Stimulated activated memory B cell treated with anti-CD40 and anti-IgM and Interleukin-4, amounts not matched to agents 10 μg/mL and 1 μg/mL and 100 μg/mL, for 72 hours (primary cell): ENCODE measurements at regions not wholly inside any gene's neighbourhood (a gene's known extent, or its start where the extent isn't known, plus 50 kb on each side); places are given as distances from the start of the nearest gene placed in this dataset.

Source experiments
- ATAC-seq: fragments of 150-1000 bp; cut with Tn5 transposase; 2 replicates; pipeline ENCODE4 v1.10.0; 2021
- H3K27ac Mint-ChIP-seq: one replicate; pipeline ENCODE4 v1.8.0; 2022; ENCODE audit warnings: mild to moderate bottlenecking, mixed read lengths
- H3K27me3 Mint-ChIP-seq: one replicate; pipeline ENCODE4 v1.8.0; 2022; ENCODE audit warnings: mixed read lengths
- H3K36me3 Mint-ChIP-seq: one replicate; pipeline ENCODE4 v1.8.0; 2022; ENCODE audit warnings: mixed read lengths
- H3K4me1 Mint-ChIP-seq: one replicate; pipeline ENCODE4 v1.8.0; 2022; ENCODE audit warnings: mixed read lengths
- H3K4me3 Mint-ChIP-seq: one replicate; pipeline ENCODE4 v1.8.0; 2022; ENCODE audit warnings: mild to moderate bottlenecking, moderate library complexity, mixed read lengths
- H3K9me3 Mint-ChIP-seq: one replicate; pipeline ENCODE4 v1.8.0; 2022; ENCODE audit warnings: mixed read lengths

DNA sequence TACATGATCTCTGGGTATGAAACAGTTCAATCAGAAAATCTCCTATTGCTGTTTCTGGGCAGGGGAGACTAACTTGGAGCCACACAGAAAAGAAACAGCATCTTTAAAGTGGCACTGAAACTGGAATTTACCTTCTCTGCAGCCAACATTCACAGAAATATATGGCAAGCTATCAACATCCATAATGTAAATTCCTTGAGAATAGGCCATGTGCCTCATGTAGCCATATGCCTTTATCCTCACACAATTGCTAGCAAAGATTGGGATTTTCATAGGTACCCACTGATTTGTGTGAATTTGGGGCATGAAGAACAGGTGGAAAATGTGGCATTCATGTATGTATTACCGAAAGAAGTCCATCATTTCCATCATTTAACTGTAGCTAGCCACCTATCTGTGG lies 386.3 kb upstream of the TMCO5A start:
- Mint-ChIP-seq H3K9me3 (no peaks in the 10 kb centered on the region), H3K36me3 (no peaks in the 10 kb centered on the region), H3K4me1 (no peaks in the 10 kb centered on the region), H3K27me3 (no peaks in the 10 kb centered on the region), H3K4me3 (no peak overlapping the region), H3K27ac (no peak overlapping the region)
- no peak for ATAC-seq

DNA sequence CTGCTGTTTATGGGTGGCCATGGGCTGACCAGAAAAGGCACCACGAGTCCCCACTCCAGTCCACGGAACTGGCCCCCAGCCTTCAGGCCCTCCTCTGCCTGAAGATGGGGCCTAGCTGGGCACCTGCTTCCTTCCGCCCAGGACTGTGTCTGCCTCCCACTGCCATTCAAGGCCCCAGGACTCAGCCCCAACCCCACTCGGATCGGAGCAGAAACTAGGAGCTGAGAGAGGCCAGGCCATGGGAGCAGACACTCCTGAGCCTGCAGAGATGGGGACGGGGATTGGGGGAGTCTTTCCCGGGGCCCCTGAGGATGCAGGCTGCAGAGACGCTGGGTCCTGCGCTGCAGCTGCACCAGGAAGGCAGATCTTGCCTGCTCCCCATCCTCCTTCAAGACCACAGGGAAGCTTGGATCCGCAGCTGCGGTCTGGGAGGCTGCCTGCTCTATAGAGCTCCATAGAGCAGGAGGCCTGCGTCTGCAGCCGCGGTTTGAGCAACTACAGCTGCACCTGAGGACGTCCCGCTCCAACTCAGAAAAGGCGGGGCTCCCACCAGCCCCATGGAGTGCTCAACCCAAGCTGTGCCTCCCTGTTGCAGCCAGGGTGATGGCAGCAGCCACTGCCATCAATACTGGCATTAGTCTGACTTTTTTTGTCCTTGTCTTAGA lies 383.9 kb upstream of the TMCO5A start:
- H3K4me3 Mint-ChIP-seq, result no peak overlapping the region
- H3K36me3 Mint-ChIP-seq, result no peaks in the 10 kb centered on the region
- peak; percentile 34 for ATAC-seq
- H3K4me1 Mint-ChIP-seq, result no peaks in the 10 kb centered on the region
- H3K27ac Mint-ChIP-seq, result no peak overlapping the region
- no peaks in the 10 kb centered on the region for H3K27me3 Mint-ChIP-seq
- peaks cover 5% of the 10 kb centered on the region for H3K9me3 Mint-ChIP-seq

DNA sequence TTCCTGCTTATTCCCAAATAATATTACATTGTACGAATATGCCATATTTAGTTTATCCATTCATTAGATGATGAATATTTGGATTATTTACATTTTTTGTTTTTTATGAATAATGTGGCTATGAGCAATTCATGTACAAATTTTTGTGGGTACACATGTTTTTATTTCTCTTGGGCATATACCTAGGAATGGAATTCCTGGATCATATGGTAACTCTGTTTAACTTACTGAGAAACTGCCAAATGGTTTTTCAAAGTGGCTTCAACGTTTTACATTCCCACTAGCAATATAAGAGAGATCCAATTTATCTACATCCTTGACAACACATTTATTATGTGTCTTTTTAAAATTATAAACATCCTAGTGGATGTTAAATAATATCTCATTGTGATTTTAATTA lies 362.0 kb upstream of the TMCO5A start:
- Mint-ChIP-seq H3K4me3 (no peak overlapping the region), H3K4me1 (no peaks in the 10 kb centered on the region), H3K27me3 (no peaks in the 10 kb centered on the region), H3K27ac (no peak overlapping the region), H3K9me3 (peaks cover 2% of the 10 kb centered on the region), H3K36me3 (no peaks in the 10 kb centered on the region)
- no peak for ATAC-seq

DNA sequence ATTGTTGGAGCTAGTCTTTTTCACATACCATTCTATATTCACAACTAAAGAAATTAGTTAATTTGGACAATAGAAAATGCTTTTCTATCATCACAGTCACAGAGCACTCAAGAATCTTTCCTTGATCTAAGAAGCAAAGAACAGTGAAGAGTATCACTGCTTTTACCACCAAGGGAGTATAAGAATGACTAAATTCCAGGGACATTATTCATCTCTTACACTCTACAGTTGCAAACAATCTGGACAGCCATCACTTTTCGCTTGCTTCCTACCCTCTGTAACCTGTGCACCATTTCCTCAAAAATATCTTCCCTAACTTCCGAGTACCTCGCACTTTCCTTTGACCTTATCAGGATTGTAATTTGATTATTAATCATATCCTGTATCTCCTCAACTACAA lies 359.5 kb upstream of the TMCO5A start:
- no peak overlapping the region for H3K4me3 Mint-ChIP-seq
- H3K4me1 Mint-ChIP-seq, result no peaks in the 10 kb centered on the region
- no peaks in the 10 kb centered on the region for H3K36me3 Mint-ChIP-seq
- H3K27ac Mint-ChIP-seq, result no peak overlapping the region
- ATAC-seq, result no peak
- no peaks in the 10 kb centered on the region for H3K9me3 Mint-ChIP-seq
- H3K27me3 Mint-ChIP-seq, result no peaks in the 10 kb centered on the region

DNA sequence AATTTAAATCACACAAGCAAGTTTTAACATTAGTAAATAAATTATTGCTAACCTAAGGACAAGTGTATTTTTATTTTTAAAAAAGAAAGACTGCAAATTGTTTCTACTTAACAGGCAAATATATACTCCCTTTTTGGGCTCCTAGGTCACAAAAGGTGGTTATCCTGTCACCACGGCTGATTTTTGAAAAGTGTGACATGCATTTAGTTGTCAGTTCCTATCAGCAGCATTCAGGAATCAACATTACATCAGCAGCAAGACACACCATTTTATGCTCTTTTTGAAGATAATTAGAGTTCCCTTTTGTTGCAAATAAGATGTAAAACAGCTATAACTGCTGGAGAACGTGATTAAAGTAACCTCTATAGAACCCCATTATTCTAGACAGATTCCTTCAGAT lies 357.5 kb upstream of the TMCO5A start:
- H3K4me3 Mint-ChIP-seq, result no peak overlapping the region
- H3K27ac Mint-ChIP-seq, result no peak overlapping the region
- ATAC-seq, result no peak
- no peaks in the 10 kb centered on the region for H3K9me3 Mint-ChIP-seq
- no peaks in the 10 kb centered on the region for H3K4me1 Mint-ChIP-seq
- H3K36me3 Mint-ChIP-seq, result no peaks in the 10 kb centered on the region
- no peaks in the 10 kb centered on the region for H3K27me3 Mint-ChIP-seq

DNA sequence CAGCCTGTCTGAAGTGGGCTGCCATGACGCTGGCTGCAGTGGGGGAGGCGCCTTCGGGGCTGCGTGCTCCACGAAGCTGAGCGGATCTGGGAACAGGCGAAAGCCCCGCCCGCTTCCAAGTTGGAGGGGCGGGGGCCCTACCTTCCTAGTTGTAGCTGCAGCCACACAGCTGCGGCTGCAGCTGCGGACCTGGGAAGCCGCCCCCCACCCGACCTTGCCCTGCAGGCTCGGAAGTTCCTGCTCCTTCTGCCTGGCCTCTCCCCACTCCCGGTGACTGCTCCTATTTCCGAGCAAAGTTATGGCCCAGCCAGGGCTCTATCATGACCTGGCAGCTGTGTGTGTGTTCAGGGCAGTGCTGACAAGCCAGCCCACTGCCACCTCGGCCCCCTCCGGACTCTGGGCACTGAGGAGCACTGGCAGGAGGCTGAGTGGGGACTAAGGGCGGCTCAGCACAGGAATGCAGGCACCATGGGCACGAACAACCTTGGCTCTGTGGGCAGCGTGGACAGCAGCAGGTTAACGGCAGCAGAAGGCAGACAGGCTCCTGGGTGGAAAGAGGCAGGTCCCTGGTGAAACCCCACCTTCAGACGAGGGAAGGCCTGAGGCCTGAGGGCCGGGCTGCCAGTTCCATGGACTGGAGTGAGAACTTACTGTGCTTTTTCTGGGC lies 352.4 kb upstream of the TMCO5A start:
- Mint-ChIP-seq H3K36me3 (no peaks in the 10 kb centered on the region), H3K4me3 (no peak overlapping the region), H3K4me1 (no peaks in the 10 kb centered on the region), H3K27me3 (no peaks in the 10 kb centered on the region), H3K27ac (no peak overlapping the region), H3K9me3 (no peaks in the 10 kb centered on the region)
- ATAC-seq, result no peak

DNA sequence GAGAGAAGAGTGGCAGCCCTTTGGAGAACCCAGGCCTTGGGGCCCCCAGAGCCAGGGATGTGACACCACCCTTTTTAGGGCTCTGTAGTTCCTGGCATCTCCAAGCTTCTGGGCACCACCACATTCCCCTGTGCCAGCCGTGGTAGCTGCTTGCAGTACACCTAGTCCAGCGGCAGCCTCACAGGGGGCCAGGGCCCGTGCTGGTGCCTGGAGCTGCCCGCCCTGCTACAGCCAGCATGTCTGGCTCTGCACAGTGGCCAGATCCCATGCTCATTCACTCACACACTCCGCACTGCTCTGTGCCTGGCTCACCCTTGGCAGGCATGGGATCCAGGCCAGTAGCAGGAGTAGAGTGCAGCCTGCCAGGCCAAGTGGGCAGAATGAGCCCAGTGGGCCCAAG lies 351.6 kb upstream of the TMCO5A start:
- H3K27me3 Mint-ChIP-seq, result no peaks in the 10 kb centered on the region
- H3K4me1 Mint-ChIP-seq, result no peaks in the 10 kb centered on the region
- H3K9me3 Mint-ChIP-seq, result peaks cover 3% of the 10 kb centered on the region
- ATAC-seq, result no peak
- H3K36me3 Mint-ChIP-seq, result no peaks in the 10 kb centered on the region
- no peak overlapping the region for H3K4me3 Mint-ChIP-seq
- H3K27ac Mint-ChIP-seq, result no peak overlapping the region

DNA sequence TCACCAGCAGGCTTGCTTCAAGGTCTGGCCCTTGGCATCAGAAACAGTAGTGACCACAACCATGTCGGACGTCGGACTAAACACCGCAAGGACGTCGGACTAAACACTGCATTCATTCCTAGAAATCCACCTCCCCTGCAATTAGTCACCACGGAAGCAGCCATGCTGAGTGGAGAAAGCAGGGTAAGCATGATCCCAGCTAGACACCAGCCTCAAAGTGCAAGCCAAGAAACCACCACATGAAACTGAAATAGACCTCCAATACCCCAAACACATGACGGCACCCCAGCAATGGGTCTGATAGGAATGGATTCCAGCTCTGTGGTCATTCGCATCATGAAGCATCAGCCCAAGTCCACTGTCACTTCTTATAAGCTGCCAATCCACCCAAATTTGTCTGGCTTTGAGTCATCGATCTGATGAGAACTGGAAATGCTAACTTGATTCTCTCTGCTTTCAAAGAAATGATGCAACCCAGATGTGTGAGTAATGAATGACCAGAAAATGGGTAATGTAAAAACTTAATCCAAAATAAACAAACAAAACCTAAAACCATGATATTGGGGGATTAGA lies 348.3 kb upstream of the TMCO5A start:
- Mint-ChIP-seq H3K27ac (no peak overlapping the region), H3K4me1 (no peaks in the 10 kb centered on the region), H3K4me3 (no peak overlapping the region), H3K36me3 (no peaks in the 10 kb centered on the region), H3K27me3 (no peaks in the 10 kb centered on the region), H3K9me3 (peaks cover 5% of the 10 kb centered on the region)
- ATAC-seq, result no peak

DNA sequence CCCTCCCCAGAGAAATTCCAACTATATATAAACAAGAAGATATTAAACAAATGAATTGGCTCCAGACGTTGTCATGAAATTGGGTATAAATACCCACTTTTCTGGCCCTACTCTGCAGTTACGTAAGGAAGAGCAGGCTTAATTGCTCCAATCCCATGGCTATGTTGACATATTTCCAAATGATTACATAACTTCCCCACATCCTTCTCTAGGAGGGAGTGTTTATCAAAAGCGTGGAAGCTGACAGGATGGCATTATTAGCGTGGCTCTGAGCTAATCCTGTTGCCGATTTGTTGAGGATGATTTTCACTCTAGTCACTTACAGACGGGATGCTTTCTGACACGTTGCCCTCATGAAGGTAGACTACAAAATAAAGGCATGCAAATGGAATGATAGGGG lies 347.5 kb upstream of the TMCO5A start:
- no peaks in the 10 kb centered on the region for H3K27me3 Mint-ChIP-seq
- H3K27ac Mint-ChIP-seq, result no peak overlapping the region
- H3K4me1 Mint-ChIP-seq, result no peaks in the 10 kb centered on the region
- peaks cover 7% of the 10 kb centered on the region for H3K9me3 Mint-ChIP-seq
- no peak for ATAC-seq
- no peaks in the 10 kb centered on the region for H3K36me3 Mint-ChIP-seq
- no peak overlapping the region for H3K4me3 Mint-ChIP-seq

DNA sequence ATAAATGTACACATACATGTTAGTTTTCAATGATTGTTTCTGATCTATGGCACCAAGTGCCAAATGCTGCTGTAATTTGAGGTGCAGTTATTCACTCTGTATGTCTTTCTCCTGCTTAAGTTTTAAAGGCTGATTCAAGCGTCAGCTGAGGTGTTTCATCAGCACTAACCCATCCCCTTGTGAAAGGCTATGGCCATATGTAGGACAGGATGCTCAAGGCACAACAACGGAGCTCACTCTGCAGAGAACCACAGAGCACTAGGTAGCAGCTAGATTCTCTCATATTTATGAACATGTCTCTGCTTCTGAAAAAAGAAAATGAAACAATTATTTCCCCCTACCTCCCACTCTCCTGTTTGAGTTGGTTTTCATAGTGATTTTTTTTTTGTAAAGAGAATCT lies 340.0 kb upstream of the TMCO5A start:
- H3K4me3 Mint-ChIP-seq, result no peak overlapping the region
- peaks cover 4% of the 10 kb centered on the region for H3K9me3 Mint-ChIP-seq
- ATAC-seq, result peak; percentile 34
- H3K4me1 Mint-ChIP-seq, result no peaks in the 10 kb centered on the region
- H3K27me3 Mint-ChIP-seq, result no peaks in the 10 kb centered on the region
- no peak overlapping the region for H3K27ac Mint-ChIP-seq
- no peaks in the 10 kb centered on the region for H3K36me3 Mint-ChIP-seq

DNA sequence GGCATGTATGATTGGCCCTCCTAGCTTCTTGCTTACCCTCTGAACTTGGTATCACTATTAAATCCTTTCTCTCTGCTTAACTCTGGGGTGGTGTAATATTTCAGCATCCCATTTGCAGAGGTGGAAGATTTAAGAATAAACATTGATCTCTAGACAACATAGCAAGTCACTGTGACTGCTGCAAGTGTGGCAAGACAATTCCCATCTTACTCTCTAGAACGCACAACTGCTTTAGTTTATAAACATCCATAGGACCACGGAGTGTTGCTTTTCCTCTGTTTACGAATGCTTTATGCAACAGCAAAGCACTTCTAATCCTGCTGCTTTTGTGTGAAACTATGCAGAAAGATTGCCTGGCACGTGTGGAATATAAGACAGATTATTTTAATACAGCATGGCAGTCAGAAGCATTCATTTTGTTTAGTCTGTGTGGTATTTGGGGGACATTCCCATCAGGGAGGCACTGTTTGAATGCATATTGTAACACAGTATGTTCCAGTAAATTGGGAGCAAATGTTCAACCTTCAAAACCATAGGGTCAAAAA lies 338.9 kb upstream of the TMCO5A start:
- Mint-ChIP-seq H3K36me3 (no peaks in the 10 kb centered on the region), H3K9me3 (peaks cover 4% of the 10 kb centered on the region), H3K4me1 (no peaks in the 10 kb centered on the region), H3K4me3 (no peak overlapping the region), H3K27me3 (no peaks in the 10 kb centered on the region), H3K27ac (no peak overlapping the region)
- ATAC-seq, result no peak

DNA sequence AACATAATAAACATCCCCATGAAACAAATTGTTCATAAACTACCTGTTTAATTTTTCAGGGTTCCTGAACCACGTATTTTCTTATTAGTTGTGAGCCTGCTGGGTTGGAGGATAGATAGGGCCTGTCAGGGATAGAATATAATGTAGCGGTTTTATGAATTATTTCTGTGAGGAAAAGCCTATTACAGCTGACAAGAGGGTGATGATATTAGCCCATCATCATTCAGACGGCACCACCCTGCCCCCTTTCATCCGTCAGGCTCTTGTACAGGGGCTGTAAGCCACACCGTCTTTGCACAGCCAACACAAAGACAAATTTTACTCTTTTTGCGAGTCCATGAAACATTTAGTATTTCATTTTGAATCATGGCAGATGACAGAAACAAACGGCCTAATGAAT lies 335.3 kb upstream of the TMCO5A start:
- ATAC-seq, result no peak

DNA sequence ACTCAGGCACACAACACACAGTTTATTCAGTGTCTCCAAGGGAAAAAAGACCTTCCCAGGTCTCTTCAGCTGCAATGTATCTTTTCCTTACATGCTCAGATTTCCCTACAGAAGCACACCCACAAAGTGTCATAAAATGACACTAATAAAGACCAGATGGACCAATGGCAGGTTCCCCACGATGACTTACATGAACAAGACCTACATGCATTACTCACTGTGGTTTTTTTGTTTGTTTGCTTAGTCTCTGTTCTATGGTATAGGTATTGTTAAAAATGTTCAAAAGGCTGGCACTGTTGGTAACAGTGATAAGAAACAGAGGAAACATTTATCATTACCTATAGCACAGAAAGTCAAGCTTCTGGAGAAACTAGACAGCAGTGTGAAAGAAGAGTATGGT lies 318.2 kb upstream of the TMCO5A start:
- no peaks in the 10 kb centered on the region for H3K36me3 Mint-ChIP-seq
- H3K27me3 Mint-ChIP-seq, result no peaks in the 10 kb centered on the region

More for the DNA sequence above, 335.3 kb upstream of the TMCO5A start:
- Mint-ChIP-seq H3K36me3 (no peaks in the 10 kb centered on the region), H3K9me3 (no peaks in the 10 kb centered on the region), H3K4me3 (no peak overlapping the region), H3K27ac (no peak overlapping the region), H3K27me3 (no peaks in the 10 kb centered on the region), H3K4me1 (no peaks in the 10 kb centered on the region)

DNA sequence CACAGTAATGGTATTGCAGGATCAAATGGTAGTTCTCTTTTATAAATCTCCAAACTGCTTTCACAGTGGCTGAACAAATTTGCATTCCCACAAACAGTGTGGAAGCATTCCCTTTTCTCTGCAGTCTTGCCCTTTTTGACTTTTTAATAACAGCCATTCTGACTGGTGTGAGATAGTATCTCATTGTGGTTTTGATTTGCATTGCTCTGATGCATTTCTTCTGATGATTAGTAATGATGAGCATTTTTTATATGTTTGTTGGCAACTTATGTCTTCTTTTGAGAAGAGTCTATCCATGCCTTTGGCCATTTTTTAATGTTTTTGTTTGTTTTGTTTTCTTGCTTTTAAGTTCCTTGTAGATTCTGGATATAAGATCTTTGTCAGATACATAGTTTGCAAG lies 316.1 kb upstream of the TMCO5A start:
- H3K4me3 Mint-ChIP-seq, result no peak overlapping the region
- H3K9me3 Mint-ChIP-seq, result peaks cover 3% of the 10 kb centered on the region
- H3K4me1 Mint-ChIP-seq, result no peaks in the 10 kb centered on the region
- no peaks in the 10 kb centered on the region for H3K36me3 Mint-ChIP-seq
- no peak overlapping the region for H3K27ac Mint-ChIP-seq
- no peak for ATAC-seq
- H3K27me3 Mint-ChIP-seq, result no peaks in the 10 kb centered on the region

More for the DNA sequence above, 318.2 kb upstream of the TMCO5A start:
- H3K4me3 Mint-ChIP-seq, result no peak overlapping the region
- no peak for ATAC-seq
- peaks cover 3% of the 10 kb centered on the region for H3K9me3 Mint-ChIP-seq
- no peak overlapping the region for H3K27ac Mint-ChIP-seq
- no peaks in the 10 kb centered on the region for H3K4me1 Mint-ChIP-seq

DNA sequence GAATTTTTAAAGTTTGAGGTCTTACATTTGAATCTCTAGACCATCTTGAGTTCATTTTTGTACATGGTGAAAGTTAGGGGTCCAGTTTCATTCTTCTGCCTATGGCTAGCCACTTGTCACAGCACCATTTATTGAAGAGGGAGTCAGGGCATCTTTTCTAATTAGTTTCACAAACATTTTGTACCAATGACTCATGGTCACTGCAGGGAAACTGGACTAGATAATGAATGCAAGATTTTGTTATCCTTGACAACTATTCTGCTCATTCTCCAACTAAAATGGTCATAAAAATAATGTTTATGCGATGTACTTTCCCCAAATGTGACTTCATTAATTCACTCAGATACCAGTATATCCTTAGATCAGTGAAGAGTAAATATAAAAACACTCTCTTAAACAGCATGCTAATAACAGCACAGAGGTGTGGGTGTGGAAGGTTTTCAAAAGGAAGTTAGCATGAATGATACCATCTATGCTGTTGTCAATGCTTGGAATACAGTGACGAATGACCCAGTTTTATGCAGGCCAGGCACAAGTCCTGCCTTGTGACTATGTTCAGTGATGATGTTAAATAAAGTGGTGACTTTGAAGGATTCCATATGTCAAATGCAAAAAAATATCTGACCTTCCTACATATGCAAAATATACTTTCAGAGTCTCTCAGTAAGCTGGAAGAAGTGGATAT lies 314.9 kb upstream of the TMCO5A start:
- Mint-ChIP-seq H3K4me3 (no peak overlapping the region), H3K27ac (no peak overlapping the region), H3K36me3 (no peaks in the 10 kb centered on the region), H3K9me3 (peaks cover 3% of the 10 kb centered on the region), H3K27me3 (no peaks in the 10 kb centered on the region), H3K4me1 (no peaks in the 10 kb centered on the region)
- no peak for ATAC-seq
